HG03342 (cell line): ENCODE measurements at regions not wholly inside any gene's neighbourhood (a gene's known extent, or its start where the extent isn't known, plus 50 kb on each side); places are given as distances from the start of the nearest gene placed in this dataset.

Experiments
- ATAC-seq: cut with Tn5 transposase; IDR thresholded peaks from one replicate; pipeline ENCODE4 v1.9.1; 2021; ENCODE audit warnings: mild to moderate bottlenecking, moderate library complexity; ENCODE audit not compliant: unreplicated experiment

- no peak for ATAC-seq
Observed at GRCh38 chr15:87805117-87805820, 451.3 kb downstream of the NTRK3 start.

GRCh38 chr15:87804451-87804850 is 452.1 kb downstream of the NTRK3 start:
- ATAC-seq: no peak

GRCh38 chr15:87799838-87800237 is 456.7 kb downstream of the NTRK3 start:
- no peak for ATAC-seq

- ATAC-seq: no peak
Observed at GRCh38 chr15:87799428-87799827, 457.1 kb downstream of the NTRK3 start.

GRCh38 chr15:87793725-87794124 is 462.8 kb downstream of the NTRK3 start:
- ATAC-seq: no peak

GRCh38 chr15:87792250-87793040 is 464.1 kb downstream of the NTRK3 start:
- ATAC-seq: no peak

- no peak for ATAC-seq
Observed at GRCh38 chr15:87781959-87782625, 474.4 kb downstream of the NTRK3 start.

- no peak for ATAC-seq
Observed at GRCh38 chr15:87779746-87780145, 476.8 kb downstream of the NTRK3 start.

- no peak for ATAC-seq
Observed at GRCh38 chr15:87778358-87778757, 478.2 kb downstream of the NTRK3 start.

- ATAC-seq: no peak
Observed at GRCh38 chr15:87777054-87777561, 479.4 kb downstream of the NTRK3 start.

GRCh38 chr15:87767516-87767915 is 489.0 kb downstream of the NTRK3 start:
- ATAC-seq: no peak

- ATAC-seq: no peak
Observed at GRCh38 chr15:87764461-87765240, 491.9 kb downstream of the NTRK3 start.

GRCh38 chr15:87763837-87764236 is 492.7 kb downstream of the NTRK3 start:
- ATAC-seq: no peak

GRCh38 chr15:87761736-87762509 is 494.6 kb downstream of the NTRK3 start:
- peak; percentile 71 for ATAC-seq

- no peak for ATAC-seq
Observed at GRCh38 chr15:87760547-87761314, 495.8 kb downstream of the NTRK3 start.

- no peak for ATAC-seq
Observed at GRCh38 chr15:87758794-87759418, 497.6 kb downstream of the NTRK3 start.

- ATAC-seq: no peak
Observed at GRCh38 chr15:87757084-87757483, 499.5 kb downstream of the NTRK3 start.

GRCh38 chr15:87756072-87756471 is 500.5 kb downstream of the NTRK3 start:
- no peak for ATAC-seq

GRCh38 chr15:87755226-87755625 is 501.3 kb downstream of the NTRK3 start:
- ATAC-seq: no peak
